GM19452 (cell line): ENCODE measurements at regions not wholly inside any gene's neighbourhood (a gene's known extent, or its start where the extent isn't known, plus 50 kb on each side); places are given as distances from the start of the nearest gene placed in this dataset.
"Not testable (repeated sequence)": the region's sequence is repeated elsewhere in the genome, so short reads cannot be mapped to it uniquely, and the experiment has no call there.

Source experiments
- ATAC-seq: cut with Tn5 transposase; IDR thresholded peaks from one replicate; pipeline ENCODE4 v1.9.1; 2021; ENCODE audit not compliant: unreplicated experiment

- no peak for ATAC-seq
These were observed 254.1 kb upstream of the PFKP start for GRCh38 chr10:2813286-2813685.

GRCh38 chr10:2812631-2813030 is 254.7 kb upstream of the PFKP start:
- ATAC-seq: no peak

GRCh38 chr10:2800178-2800577 is 267.2 kb upstream of the PFKP start:
- no peak for ATAC-seq

- no peak for ATAC-seq
These were observed 268.9 kb upstream of the PFKP start for GRCh38 chr10:2798336-2799022.

- peak; percentile 93 for ATAC-seq
These were observed 275.4 kb upstream of the PFKP start for GRCh38 chr10:2791774-2792443.

GRCh38 chr10:2790396-2791188 is 276.8 kb upstream of the PFKP start:
- no peak for ATAC-seq

GRCh38 chr10:2786251-2786650 is 281.1 kb upstream of the PFKP start:
- no peak for ATAC-seq

GRCh38 chr10:2784766-2785165 is 282.6 kb upstream of the PFKP start:
- no peak for ATAC-seq

- no peak for ATAC-seq
These were observed 284.4 kb upstream of the PFKP start for GRCh38 chr10:2782950-2783349.

- no peak for ATAC-seq
These were observed 285.1 kb upstream of the PFKP start for GRCh38 chr10:2782265-2782664.

- ATAC-seq: no peak
These were observed 289.5 kb upstream of the PFKP start for GRCh38 chr10:2777666-2778355.

- ATAC-seq: no peak
These were observed 294.3 kb upstream of the PFKP start for GRCh38 chr10:2772816-2773631.

- no peak for ATAC-seq
These were observed 295.2 kb upstream of the PFKP start for GRCh38 chr10:2772135-2772534.

- ATAC-seq: not testable (repeated sequence)
These were observed 300.1 kb upstream of the PFKP start for GRCh38 chr10:2767293-2767692.

- ATAC-seq: no peak
These were observed 305.4 kb upstream of the PFKP start for GRCh38 chr10:2761971-2762370.

- ATAC-seq: no peak
These were observed 306.0 kb upstream of the PFKP start for GRCh38 chr10:2761311-2761710.

- no peak for ATAC-seq
These were observed 306.6 kb upstream of the PFKP start for GRCh38 chr10:2760736-2761135.

GRCh38 chr10:2759233-2759632 is 308.1 kb upstream of the PFKP start:
- ATAC-seq: no peak

- no peak for ATAC-seq
These were observed 312.4 kb upstream of the PFKP start for GRCh38 chr10:2754943-2755342.

GRCh38 chr10:2748287-2748686 is 319.1 kb upstream of the PFKP start:
- ATAC-seq: no peak

GRCh38 chr10:2746638-2747037 is 320.7 kb upstream of the PFKP start:
- ATAC-seq: no peak
